H1 (cell line): ENCODE measurements at regions not wholly inside any gene's neighbourhood (a gene's known extent, or its start where the extent isn't known, plus 50 kb on each side); places are given as distances from the start of the nearest gene placed in this dataset.

Experiments
- BACH1 ChIP-seq: IDR thresholded peaks from 2 replicates; pipeline ENCODE4 v1.6.1; 2012; ENCODE audit warnings: low read length, improper control_type of control experiment
- CHD7 ChIP-seq: fragments of 300-600 bp; sonication (generic); IDR thresholded peaks from 2 replicates; pipeline ENCODE4 v1.7.1; 2012; ENCODE audit warnings: low read length, moderate library complexity, mild to moderate bottlenecking, inconsistent platforms; ENCODE audit not compliant: insufficient replicate concordance
- E2F6 ChIP-seq: IDR thresholded peaks from 2 replicates; pipeline ENCODE4 v1.6.1; 2012; ENCODE audit warnings: inconsistent platforms
- JUND ChIP-seq: IDR thresholded peaks from 2 replicates; pipeline ENCODE4 v1.6.1; 2011; ENCODE audit warnings: mild to moderate bottlenecking, improper control_type of control experiment, low read length
- KDM5A ChIP-seq: fragments of 200-600 bp; IDR thresholded peaks from 2 replicates; pipeline ENCODE4 v1.7.1; 2012; ENCODE audit warnings: mild to moderate bottlenecking, low read length, inconsistent platforms, mixed read lengths
- MAX ChIP-seq: IDR thresholded peaks from 2 replicates; pipeline ENCODE4 v1.6.1; 2012; ENCODE audit warnings: inconsistent platforms
- RXRA ChIP-seq: IDR thresholded peaks from 2 replicates; pipeline ENCODE4 v1.6.1; 2011; ENCODE audit warnings: low read depth, mild to moderate bottlenecking, low read length, moderate library complexity; ENCODE audit not compliant: insufficient read depth
- SIX5 ChIP-seq: IDR thresholded peaks from 2 replicates; pipeline ENCODE4 v1.6.1; 2011; ENCODE audit warnings: mild to moderate bottlenecking, low read depth, low read length
- TAF1 ChIP-seq: IDR thresholded peaks from 2 replicates; pipeline ENCODE4 v1.6.1; 2011; ENCODE audit warnings: mild to moderate bottlenecking, low read depth, low read length
- TBP ChIP-seq: IDR thresholded peaks from 2 replicates; pipeline ENCODE4 v1.6.1; 2011; ENCODE audit warnings: low read depth, low read length, improper control_type of control experiment
- TCF12 ChIP-seq: IDR thresholded peaks from 2 replicates; pipeline ENCODE4 v1.6.1; 2011; ENCODE audit warnings: low read depth, mild to moderate bottlenecking, low read length
- ZNF274 ChIP-seq: IDR thresholded peaks from 2 replicates; pipeline ENCODE4 v1.7.0; 2012; ENCODE audit warnings: low read length, borderline replicate concordance; ENCODE audit errors: extremely low read depth

- no peak for TF ChIP-seq CHD7
- no peak for TF ChIP-seq RXRA
- TF ChIP-seq JUND, result no peak
- TF ChIP-seq SIX5, result no peak
- no peak for TF ChIP-seq TAF1
- TF ChIP-seq MAX, result no peak
- no peak for TF ChIP-seq TBP
- TF ChIP-seq BACH1, result no peak
- no peak for TF ChIP-seq TCF12
- TF ChIP-seq KDM5A, result no peak
- no peak for TF ChIP-seq E2F6
- TF ChIP-seq ZNF274, result no peak
- TF ChIP-seq, all 59 proteins: peak for 0
Measured at GRCh38 chr5:127216143-127216542, 74.5 kb upstream of the MEGF10 start (continued).
